Smooth muscle cell (in vitro differentiated cells): ENCODE measurements at regions not wholly inside any gene's neighbourhood (a gene's known extent, or its start where the extent isn't known, plus 50 kb on each side); places are given as distances from the start of the nearest gene placed in this dataset.

Experiments used
- DNase-seq: peaks from one replicate; lab custom pipeline; 2025; ENCODE audit not compliant: unreplicated experiment; lab: John Stamatoyannopoulos, UW
- H2AFZ ChIP-seq: fragments of 200-600 bp; sonication (generic); 2 replicates; pipeline ENCODE4 v1.6.0; 2016; ENCODE audit warnings: antibody characterized with exemption, low read depth, mild to moderate bottlenecking
- H3F3A ChIP-seq: fragments of 200-600 bp; sonication (generic); 2 replicates; pipeline ENCODE4 v1.6.0; 2017; ENCODE audit warnings: antibody characterized with exemption, low read depth
- H3K27ac ChIP-seq: fragments of 200-600 bp; sonication (generic); 2 replicates; pipeline ENCODE4 v1.5.1; 2016; ENCODE audit warnings: low read depth, mild to moderate bottlenecking
- H3K27me3 ChIP-seq: fragments of 200-600 bp; sonication (generic); 2 replicates; pipeline ENCODE4 v1.6.1; 2016; ENCODE audit warnings: low read depth, mild to moderate bottlenecking
- H3K36me3 ChIP-seq: fragments of 200-600 bp; sonication (generic); 2 replicates; pipeline ENCODE4 v1.5.1; 2016; ENCODE audit warnings: low read depth
- H3K4me1 ChIP-seq: fragments of 200-600 bp; sonication (generic); 2 replicates; pipeline ENCODE4 v1.5.1; 2016; ENCODE audit warnings: low read depth
- H3K4me2 ChIP-seq: fragments of 200-600 bp; sonication (generic); 2 replicates; pipeline ENCODE4 v1.6.0; 2016; ENCODE audit warnings: mild to moderate bottlenecking
- H3K4me3 ChIP-seq: fragments of 200-600 bp; sonication (generic); 2 replicates; pipeline ENCODE4 v1.5.1; 2016; ENCODE audit warnings: mild to moderate bottlenecking
- H3K79me2 ChIP-seq: fragments of 200-600 bp; sonication (generic); 2 replicates; pipeline ENCODE4 v1.6.0; 2016; ENCODE audit warnings: low read depth, mild to moderate bottlenecking
- H3K9ac ChIP-seq: fragments of 200-600 bp; sonication (generic); 2 replicates; pipeline ENCODE4 v1.6.0; 2016; ENCODE audit warnings: low read depth
- H3K9me3 ChIP-seq: fragments of 200-600 bp; sonication (generic); replicated peaks from 2 replicates; pipeline ENCODE4 v1.5.1; 2016; ENCODE audit warnings: low read depth
- H4K20me1 ChIP-seq: fragments of 200-600 bp; sonication (generic); 2 replicates; pipeline ENCODE4 v1.6.0; 2016; ENCODE audit warnings: low read depth
- WGBS: methylation state at CpG from one replicate; pipeline ENCODE4 v1.1.7; 2016; ENCODE audit warnings: low lambda C conversion rate; 5-methylcytosine and 5-hydroxymethylcytosine counted together
- TF ChIP-seq, protein P1 (sequence below): fragments of 200-600 bp; sonication (generic); IDR thresholded peaks from 2 replicates; pipeline ENCODE4 v1.5.1; 2017; ENCODE audit warnings: borderline replicate concordance, mild to moderate bottlenecking, antibody characterized with exemption; ENCODE audit not compliant: insufficient read depth, poor library complexity, severe bottlenecking

GRCh38 chr4:171049380-171049779 lies 763.8 kb upstream of the GALNTL6 start:
- Histone ChIP-seq H3K4me1 (no peaks in the 10 kb centered on the region), H3K9me3 (no peaks in the 10 kb centered on the region), H3K27me3 (no peaks in the 10 kb centered on the region), H3K36me3 (no peaks in the 10 kb centered on the region), H3K79me2 (no peaks in the 10 kb centered on the region), H2AFZ (no peak overlapping the region), H3F3A (no peaks in the 10 kb centered on the region), H3K9ac (no peak overlapping the region), H3K4me3 (no peak overlapping the region), H4K20me1 (no peaks in the 10 kb centered on the region), H3K27ac (no peak overlapping the region), H3K4me2 (no peak overlapping the region)
- DNase-seq, result no peak
- TF ChIP-seq, protein P1, sequence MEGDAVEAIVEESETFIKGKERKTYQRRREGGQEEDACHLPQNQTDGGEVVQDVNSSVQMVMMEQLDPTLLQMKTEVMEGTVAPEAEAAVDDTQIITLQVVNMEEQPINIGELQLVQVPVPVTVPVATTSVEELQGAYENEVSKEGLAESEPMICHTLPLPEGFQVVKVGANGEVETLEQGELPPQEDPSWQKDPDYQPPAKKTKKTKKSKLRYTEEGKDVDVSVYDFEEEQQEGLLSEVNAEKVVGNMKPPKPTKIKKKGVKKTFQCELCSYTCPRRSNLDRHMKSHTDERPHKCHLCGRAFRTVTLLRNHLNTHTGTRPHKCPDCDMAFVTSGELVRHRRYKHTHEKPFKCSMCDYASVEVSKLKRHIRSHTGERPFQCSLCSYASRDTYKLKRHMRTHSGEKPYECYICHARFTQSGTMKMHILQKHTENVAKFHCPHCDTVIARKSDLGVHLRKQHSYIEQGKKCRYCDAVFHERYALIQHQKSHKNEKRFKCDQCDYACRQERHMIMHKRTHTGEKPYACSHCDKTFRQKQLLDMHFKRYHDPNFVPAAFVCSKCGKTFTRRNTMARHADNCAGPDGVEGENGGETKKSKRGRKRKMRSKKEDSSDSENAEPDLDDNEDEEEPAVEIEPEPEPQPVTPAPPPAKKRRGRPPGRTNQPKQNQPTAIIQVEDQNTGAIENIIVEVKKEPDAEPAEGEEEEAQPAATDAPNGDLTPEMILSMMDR, result no peak
- 91% methylated on average over 1 of the region's 1 CpG for WGBS

DNA sequence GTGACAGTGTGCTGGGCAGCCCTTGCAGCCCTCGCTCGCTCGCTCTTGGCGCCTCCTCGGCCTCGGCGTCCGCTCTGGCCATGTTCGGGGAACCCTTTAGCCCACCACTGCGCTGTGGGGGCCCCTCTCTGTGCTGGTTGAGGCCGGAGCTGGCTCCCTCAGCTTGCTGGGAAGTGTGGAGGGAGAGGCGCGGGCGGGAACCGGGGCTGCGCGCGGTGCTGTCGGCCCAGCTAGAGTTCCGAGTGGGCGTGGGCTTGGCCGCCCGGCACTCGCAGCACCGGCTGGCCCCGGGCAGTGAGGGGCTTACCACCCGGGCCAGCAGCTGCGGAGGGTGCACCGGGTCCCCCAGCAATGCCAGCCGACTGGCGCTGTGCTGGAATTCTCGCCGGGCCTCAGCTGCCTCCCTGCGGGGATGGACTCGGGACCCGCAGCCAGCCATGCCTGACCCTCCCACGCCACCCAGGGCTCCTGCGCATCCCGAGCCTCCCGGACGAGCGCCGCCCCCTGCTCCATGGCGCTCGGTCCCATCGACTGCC lies 770.1 kb upstream of the GALNTL6 start:
- TF ChIP-seq, protein P1, result no peak
- no peaks in the 10 kb centered on the region for H3K27me3 ChIP-seq
- H3K36me3 ChIP-seq, result no peaks in the 10 kb centered on the region
- no peaks in the 10 kb centered on the region for H4K20me1 ChIP-seq
- H2AFZ ChIP-seq, result no peak overlapping the region
- no peaks in the 10 kb centered on the region for H3K9me3 ChIP-seq
- no peak overlapping the region for H3K4me3 ChIP-seq
- H3K4me2 ChIP-seq, result no peak overlapping the region
- H3K27ac ChIP-seq, result no peak overlapping the region
- H3K4me1 ChIP-seq, result no peaks in the 10 kb centered on the region
- 98% methylated on average over 39 of the region's 46 CpGs for WGBS
- no peaks in the 10 kb centered on the region for H3F3A ChIP-seq
- DNase-seq, result no peak
- H3K9ac ChIP-seq, result no peak overlapping the region
- H3K79me2 ChIP-seq, result no peaks in the 10 kb centered on the region

DNA sequence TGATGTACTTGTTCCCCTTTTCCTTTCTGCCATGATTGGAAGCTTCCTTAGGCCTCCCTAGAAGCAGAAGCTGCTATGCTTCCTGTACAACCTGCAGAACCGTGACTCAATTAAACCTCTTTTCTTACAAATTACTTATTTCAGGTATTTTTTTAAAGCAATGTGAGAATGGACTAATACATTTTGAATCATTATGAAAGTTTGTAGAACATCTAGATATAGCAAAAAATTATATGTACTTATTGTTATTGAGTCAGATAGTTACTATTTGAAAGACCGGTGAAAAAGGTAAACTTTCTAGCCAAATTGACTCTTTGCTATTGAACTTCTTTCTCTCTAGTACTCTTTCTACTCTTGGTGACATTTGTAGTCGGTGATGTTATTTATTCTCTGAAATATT lies 777.3 kb upstream of the GALNTL6 start:
- Histone ChIP-seq H3F3A (no peaks in the 10 kb centered on the region), H2AFZ (no peak overlapping the region), H3K9me3 (no peaks in the 10 kb centered on the region), H3K27ac (no peak overlapping the region), H3K4me1 (no peaks in the 10 kb centered on the region), H3K36me3 (no peaks in the 10 kb centered on the region), H3K79me2 (no peaks in the 10 kb centered on the region), H3K4me3 (no peak overlapping the region), H3K4me2 (no peak overlapping the region), H4K20me1 (no peaks in the 10 kb centered on the region), H3K9ac (no peak overlapping the region), H3K27me3 (no peaks in the 10 kb centered on the region)
- DNase-seq, result no peak
- TF ChIP-seq, protein P1, result no peak
- 94% methylated on average over 3 of the region's 3 CpGs for WGBS

DNA sequence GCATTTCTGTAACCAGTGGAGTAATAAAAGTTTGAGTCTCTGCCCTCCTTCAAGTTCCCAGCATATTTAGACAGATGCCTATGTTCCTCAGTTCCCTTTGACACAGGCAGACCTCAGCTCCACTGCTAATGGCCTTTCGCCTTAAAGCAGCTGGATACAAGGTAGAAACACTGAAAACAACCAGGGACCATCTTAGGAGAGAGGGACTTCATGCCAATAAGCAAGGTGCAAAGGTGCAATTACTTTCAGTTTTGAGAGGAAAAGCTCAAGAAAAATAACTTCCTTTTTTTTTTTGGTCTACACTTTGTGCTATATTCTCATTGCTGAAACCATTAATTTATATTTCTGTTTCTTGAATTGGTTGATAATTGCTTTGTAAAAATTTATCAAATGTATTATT lies 781.9 kb upstream of the GALNTL6 start:
- Histone ChIP-seq H3K79me2 (no peaks in the 10 kb centered on the region), H3K27me3 (no peaks in the 10 kb centered on the region), H3K9ac (no peak overlapping the region), H3K4me3 (no peak overlapping the region), H3F3A (no peaks in the 10 kb centered on the region), H3K4me1 (no peaks in the 10 kb centered on the region), H3K27ac (no peak overlapping the region), H4K20me1 (no peaks in the 10 kb centered on the region), H3K9me3 (no peaks in the 10 kb centered on the region), H2AFZ (no peak overlapping the region), H3K36me3 (no peaks in the 10 kb centered on the region), H3K4me2 (no peak overlapping the region)
- no peak for DNase-seq
- TF ChIP-seq, protein P1, result no peak
- 100% methylated on average over 1 of the region's 1 CpG for WGBS
